Fibroblast of mammary gland (primary cell): ENCODE measurements at regions not wholly inside any gene's neighbourhood (a gene's known extent, or its start where the extent isn't known, plus 50 kb on each side); places are given as distances from the start of the nearest gene placed in this dataset.

ENCODE experiments used
- DNase-seq: peaks from one replicate; pipeline ENCODE4 v3.0.0-alpha.2; 2010; ENCODE audit warnings: low read depth
- H3K4me3 ChIP-seq: 2 replicates; pipeline ENCODE4 v1.5.1; 2011; ENCODE audit warnings: low read depth, mild to moderate bottlenecking, low read length, moderate library complexity; ENCODE audit not compliant: control insufficient read depth
- TF ChIP-seq, protein P1 (sequence below): conservative IDR thresholded peaks from 2 replicates; pipeline ENCODE4 v1.5.1; 2011; ENCODE audit warnings: low read depth, low read length, inconsistent platforms; ENCODE audit not compliant: control insufficient read depth, insufficient read depth

DNA sequence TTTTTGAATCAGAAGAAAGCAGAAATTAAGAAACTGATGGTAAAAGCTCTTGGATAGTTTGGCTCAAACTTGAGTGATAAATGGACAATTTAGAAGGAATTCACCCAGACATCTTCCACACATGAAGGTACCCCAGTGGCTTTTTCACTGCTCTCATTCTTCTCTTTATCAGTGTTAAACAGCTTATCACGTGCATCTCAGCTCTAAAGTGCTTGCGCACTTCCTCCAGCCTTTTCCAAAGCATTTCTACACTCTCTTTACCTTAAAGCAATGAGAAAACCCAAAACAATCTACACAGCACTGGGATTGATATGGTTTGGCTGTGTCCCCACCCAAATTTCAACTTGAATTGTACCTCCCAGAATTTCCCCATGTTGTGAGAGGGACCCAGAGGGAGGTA is 509.1 kb upstream of the FAT1 start:
- no peak for DNase-seq
- TF ChIP-seq, protein P1, sequence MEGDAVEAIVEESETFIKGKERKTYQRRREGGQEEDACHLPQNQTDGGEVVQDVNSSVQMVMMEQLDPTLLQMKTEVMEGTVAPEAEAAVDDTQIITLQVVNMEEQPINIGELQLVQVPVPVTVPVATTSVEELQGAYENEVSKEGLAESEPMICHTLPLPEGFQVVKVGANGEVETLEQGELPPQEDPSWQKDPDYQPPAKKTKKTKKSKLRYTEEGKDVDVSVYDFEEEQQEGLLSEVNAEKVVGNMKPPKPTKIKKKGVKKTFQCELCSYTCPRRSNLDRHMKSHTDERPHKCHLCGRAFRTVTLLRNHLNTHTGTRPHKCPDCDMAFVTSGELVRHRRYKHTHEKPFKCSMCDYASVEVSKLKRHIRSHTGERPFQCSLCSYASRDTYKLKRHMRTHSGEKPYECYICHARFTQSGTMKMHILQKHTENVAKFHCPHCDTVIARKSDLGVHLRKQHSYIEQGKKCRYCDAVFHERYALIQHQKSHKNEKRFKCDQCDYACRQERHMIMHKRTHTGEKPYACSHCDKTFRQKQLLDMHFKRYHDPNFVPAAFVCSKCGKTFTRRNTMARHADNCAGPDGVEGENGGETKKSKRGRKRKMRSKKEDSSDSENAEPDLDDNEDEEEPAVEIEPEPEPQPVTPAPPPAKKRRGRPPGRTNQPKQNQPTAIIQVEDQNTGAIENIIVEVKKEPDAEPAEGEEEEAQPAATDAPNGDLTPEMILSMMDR, result no peak
- no peak overlapping the region for H3K4me3 ChIP-seq

DNA sequence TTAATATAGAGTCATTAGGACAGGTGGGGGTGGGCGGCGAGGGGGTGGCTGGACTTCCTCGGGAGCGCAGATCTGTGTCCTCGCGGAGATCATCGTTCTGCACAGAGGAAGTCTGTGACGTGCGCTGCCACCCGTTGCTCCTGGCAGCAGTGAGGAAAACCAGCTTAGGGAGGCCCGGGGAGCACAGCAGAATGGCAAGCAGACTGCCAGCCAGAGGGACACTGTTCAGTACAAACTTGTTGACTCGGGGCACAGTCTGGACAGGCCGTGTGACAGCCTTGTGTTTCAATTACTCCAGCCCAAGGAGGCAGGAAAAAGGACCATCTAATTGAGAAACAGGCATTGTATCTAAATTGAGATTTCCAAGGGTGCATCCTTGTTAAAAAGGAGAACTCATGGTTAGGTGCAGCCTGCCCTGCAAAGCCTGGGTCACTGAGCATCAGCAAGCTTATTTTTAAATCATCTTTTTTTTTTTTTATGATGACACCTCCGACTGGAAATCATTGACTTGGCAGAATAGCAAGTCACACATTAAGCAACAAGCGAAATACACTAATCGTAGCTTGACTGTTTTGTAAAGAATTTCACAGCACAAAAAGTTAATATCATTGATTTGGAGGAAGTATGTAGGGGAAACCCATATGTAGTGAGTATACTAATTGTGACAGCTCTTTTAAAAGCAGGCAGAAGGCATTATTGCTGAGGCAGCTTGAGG is 512.0 kb upstream of the FAT1 start:
- TF ChIP-seq, protein P1, result no peak
- no peak overlapping the region for H3K4me3 ChIP-seq
- DNase-seq, result no peak

DNA sequence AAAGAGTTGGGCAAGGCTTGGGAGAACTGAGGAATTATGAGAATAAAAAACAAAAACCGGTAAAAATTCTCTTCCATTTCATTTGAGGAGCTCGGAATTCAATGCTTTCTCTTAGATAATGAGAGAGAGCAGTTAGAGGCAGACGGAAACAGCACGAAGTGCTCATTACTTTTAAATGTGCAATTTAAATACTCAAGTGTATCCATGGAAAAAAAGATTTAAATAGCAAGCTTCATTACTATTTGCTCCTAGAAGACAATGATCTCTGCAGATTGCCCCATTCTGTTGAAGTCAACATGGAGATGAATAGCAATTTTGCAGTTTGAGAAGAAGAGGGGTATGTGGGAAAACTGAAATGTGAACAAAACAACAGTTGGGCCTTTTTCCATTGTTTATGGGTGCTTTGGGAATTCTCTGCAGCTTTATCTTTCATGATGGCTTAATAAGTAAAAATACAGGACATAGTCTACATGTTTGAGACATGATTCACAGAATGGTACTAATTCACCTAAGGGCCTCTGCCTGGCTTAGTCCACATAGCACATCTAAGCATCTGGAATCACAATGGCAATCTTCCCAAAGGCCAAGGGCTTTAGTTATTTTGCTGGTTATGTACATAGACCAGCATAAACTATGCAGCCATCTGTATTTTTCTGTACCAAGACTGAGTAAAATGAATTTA is 512.7 kb upstream of the FAT1 start:
- peak; percentile 48 for DNase-seq
- H3K4me3 ChIP-seq, result no peak overlapping the region
- TF ChIP-seq, protein P1, result no peak

DNA sequence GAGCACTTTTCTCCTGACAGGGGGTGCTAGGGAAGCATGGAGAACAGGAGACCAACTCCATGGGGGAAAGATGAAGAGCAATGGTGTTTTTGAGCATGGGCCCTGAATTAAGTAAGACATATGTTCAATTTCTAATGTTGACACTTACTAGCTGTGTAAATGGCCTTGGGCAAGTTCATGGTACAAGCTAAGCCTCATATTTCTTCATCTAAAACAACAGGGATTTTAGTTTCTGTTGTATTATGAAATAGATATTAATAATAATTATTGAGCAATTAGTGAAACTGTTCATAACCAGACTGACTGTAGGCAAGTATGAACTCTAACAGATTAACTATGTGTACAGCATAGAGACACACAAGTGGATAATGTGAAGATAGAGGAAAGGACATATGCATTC is 515.0 kb upstream of the FAT1 start:
- TF ChIP-seq, protein P1, result no peak
- DNase-seq, result no peak
- no peak overlapping the region for H3K4me3 ChIP-seq

DNA sequence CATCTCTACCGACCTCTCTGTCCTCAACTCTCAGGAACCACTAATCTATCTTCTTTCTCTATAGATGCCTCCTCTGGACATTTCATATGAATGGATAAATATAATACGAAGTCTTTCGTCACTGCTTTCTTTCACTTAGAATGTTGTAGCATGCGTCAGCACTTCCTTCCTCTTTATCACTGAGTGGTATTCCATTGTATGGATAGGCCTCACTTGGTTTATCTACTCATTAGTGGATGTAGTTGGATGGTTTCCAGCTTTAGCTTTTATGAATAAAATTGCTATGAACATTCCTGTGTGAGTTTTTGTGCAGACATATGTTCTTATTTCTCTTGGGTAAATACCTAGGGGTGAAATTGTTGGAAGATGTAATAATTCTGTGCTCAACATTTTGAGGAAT is 528.2 kb upstream of the FAT1 start:
- DNase-seq, result no peak
- TF ChIP-seq, protein P1, result no peak
- H3K4me3 ChIP-seq, result no peak overlapping the region

DNA sequence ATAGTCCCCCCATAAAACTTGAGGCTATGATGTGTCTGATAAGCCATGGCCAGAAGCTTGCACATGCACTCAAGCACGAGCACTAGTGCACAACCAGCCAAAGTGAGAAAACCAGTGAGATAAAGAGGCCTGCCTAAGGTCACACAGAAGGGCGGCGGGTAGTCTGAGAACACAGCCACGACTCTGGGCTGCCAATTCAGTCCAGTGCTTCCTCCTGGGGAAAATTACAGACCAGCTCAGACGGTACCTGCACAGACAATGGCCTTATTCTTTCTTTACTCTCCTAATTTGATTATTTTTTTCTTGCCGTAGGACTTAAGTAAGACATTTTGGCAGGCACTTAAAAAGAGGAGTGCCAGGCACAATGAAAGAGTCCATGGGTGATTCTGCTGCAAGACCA is 533.2 kb upstream of the FAT1 start:
- TF ChIP-seq, protein P1, result no peak
- DNase-seq, result no peak
- no peak overlapping the region for H3K4me3 ChIP-seq
